HG03439 (cell line): ENCODE measurements at regions not wholly inside any gene's neighbourhood (a gene's known extent, or its start where the extent isn't known, plus 50 kb on each side); places are given as distances from the start of the nearest gene placed in this dataset.
"Not testable (repeated sequence)": the region's sequence is repeated elsewhere in the genome, so short reads cannot be mapped to it uniquely, and the experiment has no call there.

Source experiments
- ATAC-seq: cut with Tn5 transposase; IDR thresholded peaks from one replicate; pipeline ENCODE4 v1.9.1; 2021; ENCODE audit warnings: mild to moderate bottlenecking, moderate library complexity; ENCODE audit not compliant: unreplicated experiment

DNA sequence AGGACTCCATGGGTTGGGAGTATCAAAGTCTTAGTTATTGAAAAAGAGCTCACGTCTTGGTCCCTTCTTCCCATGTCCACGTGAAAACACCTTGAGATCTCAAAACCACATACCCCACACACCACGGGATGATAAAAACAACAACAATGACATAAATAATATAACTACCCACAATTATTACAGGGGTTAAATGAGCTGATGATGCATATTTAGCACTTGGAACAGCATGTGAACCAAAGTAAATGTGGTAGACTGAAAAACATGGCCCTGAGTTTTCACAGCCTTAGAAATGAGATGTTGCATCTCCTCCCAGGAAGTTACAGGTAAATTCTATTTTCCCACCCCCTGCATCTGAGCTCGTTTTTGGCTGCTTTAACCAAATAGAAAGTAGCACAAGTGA is 208.9 kb downstream of the C16orf95 start:
- ATAC-seq: no peak

DNA sequence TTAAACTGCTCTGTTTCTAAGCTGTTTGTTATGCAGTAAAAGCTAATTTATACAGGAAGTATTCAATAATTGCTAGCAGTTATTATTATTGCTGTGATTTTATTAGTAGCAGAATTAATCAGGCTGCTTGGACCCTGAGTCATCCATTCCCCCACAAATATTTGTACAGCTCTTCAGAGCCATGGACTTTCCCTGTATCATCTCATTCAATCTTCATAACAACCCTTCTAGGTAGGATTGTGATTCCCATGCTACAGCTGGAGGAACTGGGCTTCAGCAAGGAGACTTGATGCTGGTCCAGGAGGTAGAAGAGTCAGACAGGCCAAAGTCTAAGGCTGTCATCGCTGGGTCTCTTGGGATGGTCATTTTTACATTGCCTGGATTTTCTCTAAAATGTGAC is 208.3 kb downstream of the C16orf95 start:
- ATAC-seq: no peak

DNA sequence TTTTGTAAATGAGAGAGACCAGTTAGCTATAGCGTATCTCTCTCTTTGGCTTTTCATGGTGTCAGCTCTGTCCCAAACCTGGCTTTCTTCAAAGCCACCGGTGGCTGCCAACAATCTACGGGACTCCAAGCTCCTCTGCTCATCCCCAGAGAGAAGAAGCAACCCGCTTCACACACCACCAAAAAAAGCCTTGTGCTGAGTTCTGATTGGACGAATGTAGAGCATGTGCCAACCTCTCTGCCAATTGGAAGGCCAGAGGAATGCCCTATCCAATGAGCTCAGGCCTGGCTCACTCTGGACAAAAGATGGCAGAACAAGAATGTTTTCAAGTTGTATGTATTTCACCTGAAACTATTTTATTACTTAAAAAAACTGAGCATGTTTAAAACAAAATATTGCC is 202.4 kb downstream of the C16orf95 start:
- no peak for ATAC-seq

- no peak for ATAC-seq
These were observed 201.5 kb downstream of the C16orf95 start for GRCh38 chr16:87115646-87116045.

DNA sequence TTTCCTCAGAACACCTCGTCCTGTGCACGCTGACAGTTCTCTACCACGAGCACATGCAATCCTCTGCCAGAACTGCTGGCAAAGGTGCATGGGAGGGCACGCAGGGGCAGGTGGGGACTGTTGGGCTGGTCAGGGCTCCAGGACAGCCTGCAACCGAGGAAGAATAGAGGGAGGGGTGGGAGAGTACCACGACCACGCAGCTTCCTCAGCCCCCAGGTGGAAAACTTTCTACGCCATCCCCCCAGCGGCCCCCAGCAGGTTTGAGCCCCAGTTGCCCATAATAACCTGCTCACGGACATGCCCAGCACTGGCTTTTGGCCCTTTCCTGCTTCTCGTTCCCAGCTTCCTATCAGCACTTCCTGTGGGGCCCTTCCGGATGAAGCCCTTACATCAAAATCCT is 199.3 kb downstream of the C16orf95 start:
- ATAC-seq: no peak

DNA sequence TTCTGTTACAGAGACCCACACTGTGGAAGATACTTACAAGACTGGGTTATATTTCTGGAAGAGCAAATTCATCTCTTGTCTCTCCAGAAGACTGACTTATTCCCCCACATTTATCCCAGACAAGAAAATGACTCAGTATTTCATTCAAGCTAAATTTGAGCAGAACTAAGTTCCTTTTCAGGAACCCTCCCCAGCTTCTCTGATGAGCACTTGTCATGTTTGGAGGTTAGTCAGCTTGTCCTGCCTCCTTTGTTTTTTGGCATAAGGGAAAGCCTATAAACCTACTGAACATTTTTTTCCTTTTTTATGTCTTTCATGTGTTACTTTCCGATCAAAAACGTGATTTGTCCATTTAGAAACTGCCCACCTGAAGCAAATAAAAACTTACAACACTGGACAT is 198.0 kb downstream of the C16orf95 start:
- ATAC-seq: no peak

DNA sequence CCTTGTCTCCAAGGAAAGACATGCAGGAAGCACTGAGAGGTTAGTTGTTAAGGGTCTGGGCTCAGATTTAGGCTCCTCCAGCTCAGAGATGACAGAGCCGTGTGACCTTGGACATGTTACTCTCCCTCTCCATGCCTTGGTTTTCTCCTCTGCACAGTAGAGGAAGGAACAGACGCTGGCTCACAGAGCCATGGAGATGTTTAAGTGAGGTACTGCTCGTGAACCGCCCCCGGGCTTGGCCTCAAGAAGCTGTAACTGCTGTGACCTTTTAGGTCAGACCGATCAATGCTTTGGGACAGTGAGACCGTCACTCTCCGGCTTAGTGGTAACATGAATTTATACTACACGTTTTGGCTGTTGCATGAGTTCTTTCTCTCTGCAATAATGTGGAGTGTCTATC is 197.4 kb downstream of the C16orf95 start:
- no peak for ATAC-seq

- no peak for ATAC-seq
These were observed 195.4 kb downstream of the C16orf95 start for GRCh38 chr16:87121816-87122215.

DNA sequence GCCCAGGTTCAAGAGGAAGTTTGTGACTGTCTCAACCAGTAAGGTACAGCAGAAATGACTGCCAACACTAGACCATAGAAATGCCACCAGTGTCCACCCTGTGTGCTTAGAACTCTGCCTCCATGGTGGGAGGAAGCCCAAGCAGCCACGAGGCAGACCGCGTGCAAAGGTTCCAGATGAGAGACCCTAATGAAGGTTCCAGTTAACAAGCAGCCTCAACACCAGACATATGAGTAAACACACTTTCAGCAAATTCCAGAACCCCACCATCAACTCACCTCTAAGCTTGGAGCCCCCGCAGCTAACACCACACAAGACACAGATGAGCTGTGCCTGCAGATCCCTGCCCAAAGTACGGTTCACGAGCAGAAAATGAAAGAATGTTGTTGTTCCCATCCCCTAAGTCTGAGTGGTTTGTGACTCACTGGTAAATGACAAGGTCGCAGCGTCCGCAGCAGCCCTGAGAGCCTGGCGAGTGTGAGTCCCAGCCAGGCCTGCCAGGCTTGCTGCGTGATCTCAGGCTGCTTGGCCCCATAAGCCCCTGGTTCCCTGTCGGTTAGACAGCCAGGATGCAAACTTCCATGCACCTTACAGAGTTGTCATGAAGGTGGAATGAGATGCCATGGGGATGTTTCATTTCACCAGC is 193.7 kb downstream of the C16orf95 start:
- ATAC-seq: no peak

DNA sequence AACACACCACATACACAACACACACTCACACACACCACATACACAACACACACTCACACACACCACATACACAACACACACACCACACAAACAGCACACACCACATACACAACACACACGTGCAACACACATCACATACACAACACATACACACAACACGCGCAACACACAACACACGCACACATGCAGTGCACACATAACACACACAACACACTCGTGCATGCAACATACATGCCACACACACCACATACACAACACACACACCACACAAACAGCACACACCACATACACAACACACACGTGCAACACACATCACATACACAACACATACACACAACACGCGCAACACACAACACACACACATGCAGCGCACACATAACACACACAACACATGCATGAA is 192.8 kb downstream of the C16orf95 start:
- not testable (repeated sequence) for ATAC-seq

GRCh38 chr16:87125206-87126155 is 191.7 kb downstream of the C16orf95 start:
- no peak for ATAC-seq

GRCh38 chr16:87126403-87127025 is 190.7 kb downstream of the C16orf95 start:
- no peak for ATAC-seq

DNA sequence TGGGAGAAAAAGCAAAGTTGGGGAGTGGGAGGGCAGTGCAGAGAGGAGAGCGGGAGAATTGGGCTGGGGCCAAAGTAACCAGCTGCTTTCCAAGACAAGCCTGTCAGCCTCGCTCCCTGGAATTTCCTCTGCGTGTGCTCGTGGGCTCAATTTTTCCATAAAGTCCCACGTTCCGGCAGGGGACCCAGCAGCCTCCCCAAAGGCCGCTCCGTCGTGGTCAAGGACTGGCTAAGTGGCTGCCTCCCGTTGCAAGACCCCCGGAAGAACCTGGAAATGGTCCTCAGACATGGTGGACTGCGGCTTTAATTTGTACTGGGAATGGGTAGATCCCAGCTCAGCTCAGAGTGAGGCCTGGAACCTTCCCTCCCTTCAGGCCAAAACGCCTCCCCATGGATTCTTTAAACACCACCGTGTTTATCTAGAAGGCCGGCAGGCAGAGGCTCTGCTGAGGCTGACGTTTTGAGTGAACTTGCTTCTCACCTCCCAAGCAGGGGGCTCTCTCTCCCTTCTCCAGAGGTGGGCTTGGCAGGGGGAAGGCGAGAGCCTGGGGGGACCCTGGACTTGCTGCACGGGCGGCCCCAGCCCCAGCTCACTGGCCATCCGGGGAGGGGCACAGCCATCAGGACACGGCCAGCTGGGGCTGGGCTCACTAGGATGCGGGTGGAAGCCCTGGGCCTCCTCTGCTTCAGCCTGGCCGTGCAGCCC is 190.0 kb downstream of the C16orf95 start:
- ATAC-seq: no peak

GRCh38 chr16:87127766-87128147 is 189.4 kb downstream of the C16orf95 start:
- ATAC-seq: no peak

DNA sequence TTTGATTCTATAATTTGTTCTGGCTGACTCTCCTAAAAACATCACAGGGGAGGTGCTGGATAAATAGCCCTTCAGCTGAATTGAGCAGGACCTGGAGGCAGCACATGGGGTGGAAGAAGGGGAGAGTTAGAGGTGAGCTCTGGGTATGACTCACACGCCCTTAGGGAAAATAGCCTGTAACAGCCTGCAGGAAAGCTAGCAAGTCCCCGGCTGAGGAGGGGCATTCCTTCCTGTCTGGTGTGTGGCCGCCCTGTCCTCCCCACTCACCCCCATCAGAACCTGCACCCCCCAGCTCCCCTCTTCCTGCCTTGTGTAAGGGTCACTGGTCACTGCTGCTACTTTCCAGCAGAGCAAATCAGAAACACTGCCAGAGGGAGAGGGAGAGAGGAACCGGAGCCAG is 187.4 kb downstream of the C16orf95 start:
- no peak for ATAC-seq

- ATAC-seq: no peak
These were observed 185.9 kb downstream of the C16orf95 start for GRCh38 chr16:87131061-87131995.

DNA sequence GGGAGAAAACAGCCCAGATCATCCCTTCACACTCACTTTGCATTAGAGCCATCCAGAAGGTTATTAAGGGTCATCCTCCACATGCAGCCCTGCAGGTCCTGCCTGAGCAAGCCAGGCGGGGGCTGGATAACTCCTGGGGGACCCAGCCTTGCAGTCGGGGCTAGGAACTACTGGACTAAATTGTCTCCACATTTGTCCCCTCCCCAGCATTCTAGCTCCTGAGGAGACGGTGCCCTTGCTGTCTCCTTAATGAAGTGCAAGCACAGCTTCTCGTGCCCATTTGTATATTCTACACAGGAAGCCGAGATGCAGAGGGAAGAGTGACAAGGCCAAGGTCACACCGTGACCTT is 185.2 kb downstream of the C16orf95 start:
- ATAC-seq: no peak

DNA sequence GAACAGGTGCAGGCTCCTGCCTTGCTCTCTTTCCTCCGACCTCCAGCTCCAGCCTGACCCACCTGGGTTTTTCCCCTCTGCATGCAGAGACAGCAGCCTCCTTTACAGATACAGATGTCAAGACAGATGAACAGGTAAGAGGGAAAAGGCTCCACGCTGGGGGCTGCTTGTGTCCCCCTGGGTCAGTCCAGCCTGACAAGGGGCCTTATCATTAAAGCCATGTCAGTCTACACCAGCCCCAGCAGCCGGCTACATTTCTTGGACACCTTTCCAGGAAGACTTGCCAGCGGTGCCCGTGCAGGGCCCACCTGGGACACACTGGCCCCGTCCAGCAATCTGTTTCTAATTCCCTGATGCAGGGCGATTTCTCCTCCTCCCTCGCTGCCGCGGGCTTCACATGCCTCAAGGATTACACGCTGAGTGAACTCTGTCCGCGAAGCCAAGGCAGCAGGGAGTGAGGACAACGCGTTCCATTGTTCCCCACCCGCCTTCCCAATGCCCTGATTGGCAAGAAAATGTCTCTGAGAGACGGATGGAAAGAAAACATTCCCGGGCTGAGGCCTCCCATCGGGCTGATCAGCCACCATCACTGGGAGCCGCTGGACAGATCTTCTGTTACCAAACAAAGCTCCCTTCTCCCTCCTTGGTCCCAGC is 184.7 kb downstream of the C16orf95 start:
- ATAC-seq: no peak

DNA sequence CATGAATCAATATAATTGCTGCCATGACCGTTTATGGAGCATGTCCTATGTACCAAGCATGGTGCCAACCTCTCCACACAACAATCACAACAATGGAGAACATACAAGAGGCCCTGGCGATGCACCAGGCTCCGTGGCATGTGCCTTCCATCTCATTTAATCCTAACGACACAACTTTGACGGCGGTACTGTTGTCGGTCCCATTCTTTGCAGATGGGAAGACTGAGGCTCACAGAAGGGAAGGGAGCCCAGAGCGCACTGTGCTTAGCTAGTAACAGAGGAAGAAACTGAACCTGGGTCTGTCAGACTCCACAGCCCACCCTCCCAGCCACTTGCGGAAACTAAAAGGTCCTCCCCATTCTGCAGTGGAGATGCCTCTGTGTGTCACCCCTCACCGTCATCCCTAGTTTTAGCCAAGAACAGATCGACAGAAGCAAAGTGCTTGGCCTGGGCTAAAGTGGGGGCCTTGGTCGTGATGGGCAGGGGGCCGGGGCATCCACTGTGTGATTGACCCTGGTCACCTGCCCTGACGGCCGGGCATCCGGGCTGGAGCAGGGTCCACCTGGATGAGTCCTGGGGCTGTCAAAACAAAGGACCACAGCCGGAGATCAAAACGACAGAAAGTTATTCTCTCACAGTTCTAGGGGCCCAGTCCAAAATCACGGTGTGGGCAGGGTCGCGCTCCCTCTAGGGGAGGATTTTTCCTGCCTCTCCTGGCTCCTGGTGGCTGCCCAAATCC is 183.9 kb downstream of the C16orf95 start:
- no peak for ATAC-seq
